RKO (cell line): ENCODE measurements at regions not wholly inside any gene's neighbourhood (a gene's known extent, or its start where the extent isn't known, plus 50 kb on each side); places are given as distances from the start of the nearest gene placed in this dataset.

Experiments
- DNase-seq: peaks from one replicate; pipeline ENCODE4 v3.0.0-alpha.2; 2016; ENCODE audit warnings: low spot score

DNA sequence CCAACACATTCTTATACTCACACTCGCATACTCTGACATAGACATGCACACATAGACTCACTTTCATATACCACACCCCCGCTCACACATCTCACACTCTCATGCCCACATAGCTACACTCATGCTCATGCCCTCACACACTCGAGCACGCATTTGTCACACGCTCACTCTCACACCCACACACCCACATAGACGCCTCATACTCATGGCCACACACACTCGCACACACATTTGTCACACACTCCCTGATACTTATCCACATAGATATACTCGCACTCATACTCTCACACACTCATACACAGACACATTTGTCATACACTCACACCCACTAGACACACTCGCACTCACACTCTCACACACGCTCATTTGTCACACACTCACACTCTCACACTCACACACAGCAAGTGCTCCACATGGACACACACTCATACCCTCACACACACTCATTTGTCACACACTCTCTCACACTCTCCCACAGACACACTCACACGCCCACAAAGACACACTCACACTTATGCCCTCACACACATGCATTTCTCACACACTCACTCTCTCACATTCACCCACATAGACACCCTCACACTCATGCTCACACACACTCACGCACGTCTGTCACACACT, 50.9 kb downstream of the TNP1 start:
- DNase-seq: no peak

DNA sequence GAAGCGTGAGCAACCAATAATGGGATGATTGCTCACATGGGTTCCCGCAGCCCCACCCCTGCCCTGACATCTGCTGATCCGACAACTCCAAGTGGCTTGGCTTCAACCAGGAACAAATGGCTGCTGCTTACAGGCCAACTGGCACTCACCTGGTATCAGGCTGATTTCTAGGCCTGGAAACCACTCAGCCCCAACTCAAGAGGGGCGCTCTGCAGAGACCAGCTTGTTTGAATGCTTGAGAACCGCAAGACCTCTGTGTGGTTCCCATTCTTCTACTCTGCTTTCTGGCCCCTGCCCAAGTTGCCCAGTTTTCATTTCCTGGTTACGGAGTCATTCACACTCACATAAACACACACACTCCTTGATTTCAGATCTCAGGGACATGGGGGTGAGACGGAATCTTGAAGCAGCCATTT, 52.0 kb downstream of the TNP1 start:
- no peak for DNase-seq

GRCh38 chr2:216804357-216805350, 55.2 kb downstream of the TNP1 start:
- DNase-seq: no peak

GRCh38 chr2:216803791-216804190, 56.1 kb downstream of the TNP1 start:
- no peak for DNase-seq

DNA sequence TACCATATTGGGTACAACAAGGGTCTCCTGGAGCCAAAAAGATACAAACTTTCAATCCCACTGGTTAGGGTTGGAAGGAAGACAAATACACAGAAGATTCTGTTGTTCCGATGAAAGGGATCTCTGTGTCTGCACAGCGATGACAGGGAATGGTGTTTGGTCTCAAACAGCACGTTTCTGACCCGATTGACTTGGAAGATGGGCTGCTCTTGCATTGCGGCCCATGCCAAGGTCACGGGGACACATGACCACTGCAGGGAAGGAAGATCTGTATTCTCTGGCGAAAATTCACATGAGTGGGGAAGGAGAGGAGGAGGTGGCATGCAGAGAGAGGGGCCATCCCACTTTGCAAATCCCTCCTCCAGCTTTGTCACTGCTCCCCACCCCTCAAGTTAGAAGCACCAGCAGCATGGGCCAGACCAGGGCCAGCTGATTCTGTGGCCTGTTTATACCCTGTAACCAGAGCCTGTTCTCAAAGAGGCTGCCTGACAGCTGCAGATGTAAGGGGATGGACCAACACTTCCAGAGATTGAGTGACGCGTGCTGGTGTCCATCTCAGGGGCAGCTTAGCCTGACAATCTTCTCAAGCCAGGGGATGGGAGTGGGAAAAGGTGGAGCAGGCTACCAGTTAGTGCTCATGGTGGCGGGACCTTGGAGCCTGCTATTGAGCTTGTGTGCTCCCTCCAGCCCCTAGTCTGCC, 57.2 kb downstream of the TNP1 start:
- no peak for DNase-seq

GRCh38 chr2:216800836-216801235, 59.0 kb downstream of the TNP1 start:
- DNase-seq: no peak

DNA sequence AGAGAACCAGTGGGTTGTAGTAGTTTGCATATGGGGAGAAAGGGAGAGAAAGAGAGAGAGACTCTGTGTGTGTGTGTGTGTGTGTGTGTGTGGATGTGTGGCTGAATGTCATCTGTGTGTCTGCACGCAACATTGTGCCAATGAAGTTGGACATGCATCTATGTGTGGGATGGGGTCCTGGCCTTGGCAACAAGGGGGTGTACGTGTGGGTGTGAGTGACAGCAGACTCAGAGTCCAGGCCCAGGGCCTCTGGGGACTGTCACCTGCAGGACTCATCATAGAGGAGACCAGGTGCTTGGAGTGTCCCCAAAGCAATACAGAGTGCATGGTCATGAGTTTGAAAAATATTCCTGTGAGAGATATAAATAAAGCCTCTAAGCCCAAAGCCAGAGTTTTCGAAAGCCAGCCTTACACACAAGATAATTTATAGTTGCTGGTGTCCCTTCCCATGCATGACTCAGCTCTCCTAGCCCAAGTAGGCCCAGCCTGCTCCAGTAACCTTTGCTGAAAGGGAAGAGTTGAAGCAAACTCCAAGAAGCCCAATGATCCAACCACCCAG, 59.9 kb downstream of the TNP1 start:
- DNase-seq: no peak

GRCh38 chr2:216796115-216796840, 63.6 kb downstream of the TNP1 start:
- DNase-seq: no peak

- DNase-seq: no peak
These were observed 66.5 kb downstream of the TNP1 start for GRCh38 chr2:216793386-216793785.

- no peak for DNase-seq
These were observed 67.4 kb downstream of the TNP1 start for GRCh38 chr2:216792222-216793021.

DNA sequence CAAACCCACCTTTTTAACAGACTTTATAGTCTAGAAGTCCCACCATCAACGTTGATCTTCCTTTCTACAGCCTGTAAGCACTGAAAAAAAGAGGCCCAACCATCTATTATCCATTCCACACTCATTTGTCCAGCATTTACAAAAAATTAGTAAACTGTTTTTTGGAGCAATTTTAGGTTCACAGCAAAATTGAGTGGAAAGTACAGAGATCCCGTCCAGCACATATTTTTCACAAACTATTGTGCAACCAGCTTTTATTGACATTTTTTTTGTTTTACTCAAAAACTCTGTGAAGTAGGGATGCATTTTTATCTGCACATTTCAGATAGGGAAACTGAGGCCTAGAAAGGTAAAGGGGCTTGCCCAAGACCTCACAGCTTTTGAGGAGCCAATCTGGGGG, 68.6 kb downstream of the TNP1 start:
- no peak for DNase-seq

- no peak for DNase-seq
These were observed 70.8 kb downstream of the TNP1 start for GRCh38 chr2:216789081-216789480.

- no peak for DNase-seq
These were observed 71.9 kb downstream of the TNP1 start for GRCh38 chr2:216787851-216788540.

- no peak for DNase-seq
These were observed 73.2 kb downstream of the TNP1 start for GRCh38 chr2:216786676-216787075.

DNA sequence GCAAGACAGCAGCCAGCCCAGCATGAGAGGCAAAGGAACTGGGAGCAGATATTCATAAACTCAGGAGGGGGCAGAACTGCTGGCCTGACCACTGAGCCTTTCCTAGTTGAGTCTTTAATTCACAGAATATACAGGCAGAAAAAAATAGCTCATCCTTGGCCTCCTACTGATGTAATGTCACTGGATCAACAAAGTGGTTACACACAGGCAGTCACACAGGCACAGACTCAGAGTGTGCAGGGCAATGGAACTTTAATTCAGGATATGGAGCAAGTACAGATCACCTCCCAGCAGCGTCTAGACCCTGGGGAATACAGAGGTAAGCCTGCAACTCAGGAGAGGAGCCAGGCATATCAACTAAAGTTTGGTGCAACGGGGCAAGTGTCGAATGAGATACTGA, 75.4 kb downstream of the TNP1 start:
- DNase-seq: no peak

GRCh38 chr2:216781709-216782108, 78.2 kb downstream of the TNP1 start:
- no peak for DNase-seq

- no peak for DNase-seq
These were observed 79.0 kb downstream of the TNP1 start for GRCh38 chr2:216780843-216781242.

DNA sequence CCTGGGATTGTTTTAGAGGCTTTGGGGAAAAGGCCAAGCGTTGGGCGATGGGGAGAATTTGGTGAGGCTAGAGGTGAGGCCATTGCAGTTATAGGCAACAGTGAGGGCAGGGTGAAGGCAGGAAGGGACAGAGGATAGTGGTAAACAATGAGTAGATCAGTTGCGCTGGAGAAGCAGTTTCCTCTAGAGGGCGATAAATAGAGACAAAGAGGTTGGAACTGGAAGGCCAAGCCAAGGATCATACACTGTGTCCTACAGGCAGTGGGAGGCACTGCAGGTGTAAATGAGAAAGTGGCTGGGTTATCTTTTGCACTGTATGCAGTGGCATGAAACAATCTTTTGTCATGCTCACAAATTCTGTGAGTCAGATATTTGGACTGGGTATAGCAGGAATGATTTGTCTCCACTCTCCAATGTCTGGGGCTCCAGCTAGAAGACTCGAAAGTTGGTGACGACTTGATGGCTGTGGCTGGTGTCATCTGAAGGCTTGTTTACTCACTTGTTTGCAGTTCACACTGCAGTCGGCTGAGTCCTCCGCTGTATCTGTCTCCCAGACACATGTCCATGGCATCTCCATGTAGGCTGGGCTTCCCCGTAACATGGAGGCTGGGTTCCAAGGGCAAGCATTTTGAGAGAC, 82.1 kb downstream of the TNP1 start:
- DNase-seq: peak; percentile 85

DNA sequence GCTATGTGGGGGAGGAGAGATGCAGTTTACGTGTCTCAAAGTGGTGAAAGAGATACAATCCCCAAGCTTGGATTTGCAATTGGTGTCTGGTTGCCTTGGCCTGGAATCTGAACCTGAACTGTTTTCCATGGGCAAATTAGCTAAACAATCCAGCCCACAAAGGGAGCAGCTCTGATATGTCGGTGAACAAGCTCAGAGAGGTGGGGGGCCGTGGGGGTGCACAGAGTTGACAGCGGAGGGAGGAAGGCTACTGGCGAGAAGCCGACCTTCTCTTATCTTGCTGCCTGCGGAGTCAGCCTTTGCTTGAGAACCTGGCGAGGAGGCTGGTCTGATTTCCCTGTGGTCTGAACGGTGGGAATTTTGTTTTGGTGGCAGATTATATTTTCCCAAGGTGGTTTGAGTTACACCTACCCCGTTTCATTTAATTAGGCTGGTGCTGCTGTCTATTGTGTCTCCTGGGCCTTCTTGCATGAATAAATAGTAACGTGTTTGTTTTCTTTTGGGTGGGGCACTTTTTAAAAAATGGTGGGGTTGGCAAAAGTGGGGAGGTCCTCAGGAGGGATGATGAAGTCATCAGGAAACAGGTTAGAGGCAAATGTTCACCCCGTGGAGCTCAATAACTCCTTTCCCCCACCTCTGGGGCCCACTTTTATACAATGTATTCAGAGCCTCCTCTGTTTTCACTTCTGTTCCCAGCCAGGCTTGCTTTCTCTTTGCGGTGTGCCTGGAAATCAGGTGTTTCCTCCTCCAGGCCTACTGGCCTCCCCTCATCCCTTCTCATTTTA, 80.9 kb upstream of the IGFBP5 start:
- no peak for DNase-seq
